ENCODE measurements at regions not wholly inside any gene's neighbourhood (a gene's known extent, or its start where the extent isn't known, plus 50 kb on each side); places are given as distances from the start of the nearest gene placed in this dataset.

GRCh38 chr9:28319981-28320380 is 746.7 kb upstream of the C9orf72 start:
- dilution Hi-C loops (cut with MboI; ENCODE audit: extremely low pct_ligation_motif_present, low sequenced_read_pairs), result no loop called here
- no peak overlapping the region for H3K4me2 ChIP-seq (ENCODE audit: control insufficient read depth, extremely low read depth, insufficient read depth, low read depth, low read length)
- H4K20me1 ChIP-seq (ENCODE audit: control insufficient read depth, extremely low read depth, insufficient read depth, low read length), result no peaks in the 10 kb centered on the region
- H3K27me3 ChIP-seq (ENCODE audit: control insufficient read depth, extremely low read depth, insufficient read depth, low read length), result no peaks in the 10 kb centered on the region
- H3K36me3 ChIP-seq (ENCODE audit: control insufficient read depth in 2 of 2, extremely low read depth in 1 of 2, insufficient read depth in 2 of 2, low read length in 2 of 2), result no peaks in the 10 kb centered on the region
- TF ChIP-seq EZH2 (IDR thresholded peaks at IDR 0.05; ENCODE audit: low read length) (no peak), CTCF (optimal IDR thresholded peaks at IDR 0.05 in 1 of 3, IDR thresholded peaks at IDR 0.05 in 1 of 3, conservative IDR thresholded peaks at IDR 0.05 in 1 of 3; ENCODE audit: extremely low read depth in 1 of 3, insufficient read depth in 2 of 3, low read length in 3 of 3) (no peak)
- H3K27ac ChIP-seq (ENCODE audit: control insufficient read depth, insufficient read depth, low read length), result no peak overlapping the region
- H3K9me3 ChIP-seq (ENCODE audit: control insufficient read depth, low read depth, low read length), result no peaks in the 10 kb centered on the region
- H3K4me1 ChIP-seq (ENCODE audit: control insufficient read depth, extremely low read depth, insufficient read depth, low read length), result no peaks in the 10 kb centered on the region
- H2AFZ ChIP-seq (ENCODE audit: control insufficient read depth, low read length), result no peak overlapping the region
- no peak overlapping the region for H3K9ac ChIP-seq (ENCODE audit: control insufficient read depth, extremely low read depth, insufficient read depth, low read length)
- no peaks in the 10 kb centered on the region for H3K9me1 ChIP-seq (ENCODE audit: control insufficient read depth, extremely low read depth, insufficient read depth, low read length)
- DNase-seq (ENCODE audit: low read depth, low spot score) (no peak), FAIRE-seq (no peak)
- no peak overlapping the region for H3K4me3 ChIP-seq (ENCODE audit: control insufficient read depth in 2 of 3, extremely low read depth in 1 of 3, insufficient read depth in 2 of 3, low read depth in 1 of 3, low read length in 3 of 3)
- no peaks in the 10 kb centered on the region for H3K79me2 ChIP-seq (ENCODE audit: control insufficient read depth, insufficient read depth, low read length)

GRCh38 chr9:28320616-28321015 is 747.3 kb upstream of the C9orf72 start:
- Histone ChIP-seq H3K4me3 (ENCODE audit: control insufficient read depth in 2 of 3, extremely low read depth in 1 of 3, insufficient read depth in 2 of 3, low read depth in 1 of 3, low read length in 3 of 3) (no peak overlapping the region), H3K27ac (ENCODE audit: control insufficient read depth, insufficient read depth, low read length) (no peak overlapping the region), H3K4me2 (ENCODE audit: control insufficient read depth, extremely low read depth, insufficient read depth, low read depth, low read length) (no peak overlapping the region), H3K27me3 (ENCODE audit: control insufficient read depth, extremely low read depth, insufficient read depth, low read length) (no peaks in the 10 kb centered on the region), H3K4me1 (ENCODE audit: control insufficient read depth, extremely low read depth, insufficient read depth, low read length) (no peaks in the 10 kb centered on the region), H4K20me1 (ENCODE audit: control insufficient read depth, extremely low read depth, insufficient read depth, low read length) (no peaks in the 10 kb centered on the region), H3K79me2 (ENCODE audit: control insufficient read depth, insufficient read depth, low read length) (no peaks in the 10 kb centered on the region), H3K9me1 (ENCODE audit: control insufficient read depth, extremely low read depth, insufficient read depth, low read length) (no peaks in the 10 kb centered on the region), H2AFZ (ENCODE audit: control insufficient read depth, low read length) (no peak overlapping the region), H3K9me3 (ENCODE audit: control insufficient read depth, low read depth, low read length) (no peaks in the 10 kb centered on the region), H3K9ac (ENCODE audit: control insufficient read depth, extremely low read depth, insufficient read depth, low read length) (no peak overlapping the region), H3K36me3 (ENCODE audit: control insufficient read depth in 2 of 2, extremely low read depth in 1 of 2, insufficient read depth in 2 of 2, low read length in 2 of 2) (no peaks in the 10 kb centered on the region)
- no peak for FAIRE-seq
- dilution Hi-C loops (cut with MboI; ENCODE audit: extremely low pct_ligation_motif_present, low sequenced_read_pairs), result no loop called here
- DNase-seq (ENCODE audit: low read depth, low spot score), result no peak
- no peak for TF ChIP-seq EZH2 (IDR thresholded peaks at IDR 0.05; ENCODE audit: low read length)
- TF ChIP-seq CTCF (optimal IDR thresholded peaks at IDR 0.05 in 1 of 3, IDR thresholded peaks at IDR 0.05 in 1 of 3, conservative IDR thresholded peaks at IDR 0.05 in 1 of 3; ENCODE audit: extremely low read depth in 1 of 3, insufficient read depth in 2 of 3, low read length in 3 of 3), result no peak

Data from keratinocyte (primary cell).